ENCODE measurements at regions not wholly inside any gene's neighbourhood (a gene's known extent, or its start where the extent isn't known, plus 50 kb on each side); places are given as distances from the start of the nearest gene placed in this dataset.

GRCh38 chr11:103661185-103661584 lies 375.3 kb upstream of the DDI1 start:
- H3K9me3 ChIP-seq (ENCODE audit: control insufficient read depth, insufficient read depth, low read depth, low read length) = no peaks in the 10 kb centered on the region
- no peaks in the 10 kb centered on the region for H3K4me1 ChIP-seq (ENCODE audit: control insufficient read depth, insufficient read depth, low read length)
- H3K36me3 ChIP-seq (ENCODE audit: control insufficient read depth in 2 of 2, insufficient read depth in 1 of 2, low read length in 2 of 2) = no peaks in the 10 kb centered on the region
- no peak overlapping the region for H3K27ac ChIP-seq (ENCODE audit: extremely low read depth, low read depth, low read length)
- TF ChIP-seq ZBTB10 (tag by site-specific recombination; IDR thresholded peaks at IDR 0.05) (no peak), ZNF292 (tag by site-specific recombination; IDR thresholded peaks at IDR 0.05; ENCODE audit: borderline replicate concordance, low read depth) (no peak), ZSCAN23 (tag by site-specific recombination; IDR thresholded peaks at IDR 0.05) (no peak), SP7 (tag by site-specific recombination; IDR thresholded peaks at IDR 0.05) (no peak), ZBTB21 (tag by site-specific recombination; IDR thresholded peaks at IDR 0.05) (no peak), REPIN1 (tag by site-specific recombination; IDR thresholded peaks at IDR 0.05; ENCODE audit: low read depth) (no peak), KLF9 (tag by site-specific recombination; IDR thresholded peaks at IDR 0.05; ENCODE audit: low read depth) (no peak), ZSCAN5A (tag by site-specific recombination; IDR thresholded peaks at IDR 0.05) (no peak), SP3 (tag by site-specific recombination; IDR thresholded peaks at IDR 0.05) (no peak), RBAK (tag by site-specific recombination; IDR thresholded peaks at IDR 0.05) (no peak), ZNF416 (tag by site-specific recombination; IDR thresholded peaks at IDR 0.05) (no peak), PRDM4 (tag by site-specific recombination; IDR thresholded peaks at IDR 0.05) (no peak), ZNF626 (tag by site-specific recombination; IDR thresholded peaks at IDR 0.05) (no peak), ZNF174 (tag by site-specific recombination; IDR thresholded peaks at IDR 0.05) (no peak), ZNF624 (tag by site-specific recombination; IDR thresholded peaks at IDR 0.05) (no peak), ZNF114 (tag by site-specific recombination; IDR thresholded peaks at IDR 0.05) (no peak), ZNF121 (tag by site-specific recombination; IDR thresholded peaks at IDR 0.05) (no peak), ZNF48 (tag by site-specific recombination; IDR thresholded peaks at IDR 0.05) (no peak)
- TF ChIP-seq, protein P1, sequence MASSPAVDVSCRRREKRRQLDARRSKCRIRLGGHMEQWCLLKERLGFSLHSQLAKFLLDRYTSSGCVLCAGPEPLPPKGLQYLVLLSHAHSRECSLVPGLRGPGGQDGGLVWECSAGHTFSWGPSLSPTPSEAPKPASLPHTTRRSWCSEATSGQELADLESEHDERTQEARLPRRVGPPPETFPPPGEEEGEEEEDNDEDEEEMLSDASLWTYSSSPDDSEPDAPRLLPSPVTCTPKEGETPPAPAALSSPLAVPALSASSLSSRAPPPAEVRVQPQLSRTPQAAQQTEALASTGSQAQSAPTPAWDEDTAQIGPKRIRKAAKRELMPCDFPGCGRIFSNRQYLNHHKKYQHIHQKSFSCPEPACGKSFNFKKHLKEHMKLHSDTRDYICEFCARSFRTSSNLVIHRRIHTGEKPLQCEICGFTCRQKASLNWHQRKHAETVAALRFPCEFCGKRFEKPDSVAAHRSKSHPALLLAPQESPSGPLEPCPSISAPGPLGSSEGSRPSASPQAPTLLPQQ (tag by site-specific recombination; IDR thresholded peaks at IDR 0.05) = no peak
- no peak overlapping the region for H3K4me3 ChIP-seq (ENCODE audit: low read depth, low read length)
- ChIA-PET POLR2A (no interaction called here), CTCF (interaction anchor here (0.7 to 0.9 kb wide), 2 partner anchors 33 to 44 kb away, joined by 3 read pairs; no protein-coding TSS in a partner anchor)

GRCh38 chr11:103661991-103662390 lies 374.4 kb upstream of the DDI1 start:
- no peaks in the 10 kb centered on the region for H3K36me3 ChIP-seq (ENCODE audit: control insufficient read depth in 2 of 2, insufficient read depth in 1 of 2, low read length in 2 of 2)
- ChIA-PET POLR2A (no interaction called here), CTCF (no interaction called here)
- H3K4me1 ChIP-seq (ENCODE audit: control insufficient read depth, insufficient read depth, low read length) = no peaks in the 10 kb centered on the region
- H3K4me3 ChIP-seq (ENCODE audit: low read depth, low read length) = no peak overlapping the region
- no peaks in the 10 kb centered on the region for H3K9me3 ChIP-seq (ENCODE audit: control insufficient read depth, insufficient read depth, low read depth, low read length)
- no peak overlapping the region for H3K27ac ChIP-seq (ENCODE audit: extremely low read depth, low read depth, low read length)
- no peak for TF ChIP-seq GLIS2 (tag by site-specific recombination; IDR thresholded peaks at IDR 0.05)
- TF ChIP-seq TCF7L2 (IDR thresholded peaks at IDR 0.05; ENCODE audit: borderline replicate concordance, low read depth, low read length) = peak; percentile 31; the same call in 1 of the 2 replicates

Measured in HEK293 (cell line).